H4 (cell line): ENCODE measurements at regions not wholly inside any gene's neighbourhood (a gene's known extent, or its start where the extent isn't known, plus 50 kb on each side); places are given as distances from the start of the nearest gene placed in this dataset.
"Not testable (repeated sequence)": the region's sequence is repeated elsewhere in the genome, so short reads cannot be mapped to it uniquely, and the experiment has no call there.

Source experiments
- DNase-seq: peaks from one replicate; pipeline ENCODE4 v3.0.0-alpha.2; 2015; ENCODE audit warnings: low spot score

DNA sequence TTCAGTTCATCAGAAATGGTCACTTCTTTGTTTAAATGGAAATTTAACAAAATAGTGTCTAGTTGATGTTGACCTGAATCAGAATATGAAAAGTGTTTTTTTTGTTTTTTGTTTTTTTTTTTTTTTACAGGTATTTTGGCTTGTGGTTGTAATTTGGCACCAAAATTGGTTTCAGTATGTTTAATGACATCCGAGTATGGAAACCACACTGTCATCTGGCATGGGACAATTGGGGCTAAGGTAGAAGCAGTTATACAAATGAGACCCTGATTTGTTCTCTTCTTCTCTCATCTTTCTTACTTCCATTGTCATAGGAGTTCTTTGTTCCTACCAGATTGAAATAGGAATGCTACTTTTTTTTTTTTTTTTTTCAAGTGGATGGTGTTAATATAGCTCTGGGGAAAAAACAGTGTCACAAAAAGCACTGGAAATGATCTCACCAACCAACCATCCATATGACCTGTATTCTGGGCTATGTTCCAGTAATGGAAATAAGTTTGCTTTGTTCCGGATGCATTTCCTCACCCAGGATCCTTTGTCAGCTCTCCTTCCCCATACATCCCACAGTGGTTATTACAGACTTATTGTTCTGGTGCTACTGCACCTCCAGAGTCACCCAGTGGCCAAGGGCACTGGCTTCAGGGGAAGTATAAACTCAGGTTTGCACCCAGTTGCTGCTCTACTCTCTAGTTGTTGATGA, 95.8 kb downstream of the ATXN3L start:
- peak; percentile 92 for DNase-seq

- peak; percentile 60 for DNase-seq
Measured at GRCh38 chrX:13220916-13221315, 98.9 kb downstream of the ATXN3L start.

- no peak for DNase-seq
Measured at GRCh38 chrX:13219991-13220764, 99.7 kb downstream of the ATXN3L start.

DNA sequence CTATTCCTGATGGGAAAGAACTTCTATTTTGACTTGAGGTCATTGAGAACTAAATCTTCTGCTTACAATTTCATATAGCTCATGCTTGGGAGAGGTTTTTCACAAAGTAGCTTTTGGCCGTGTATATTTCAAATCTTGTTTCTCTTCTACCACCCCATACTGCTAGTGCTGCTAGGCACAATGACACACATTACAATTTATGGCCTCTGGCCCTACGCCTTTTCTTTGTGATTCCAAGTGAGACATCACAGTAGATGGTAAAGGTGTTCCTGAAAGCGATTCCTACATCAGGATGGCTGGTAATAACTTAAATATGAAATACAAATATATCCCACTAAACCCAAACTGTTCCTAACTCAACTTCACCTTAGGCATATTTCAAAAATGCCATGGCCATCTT, 101.1 kb downstream of the ATXN3L start:
- no peak for DNase-seq

DNA sequence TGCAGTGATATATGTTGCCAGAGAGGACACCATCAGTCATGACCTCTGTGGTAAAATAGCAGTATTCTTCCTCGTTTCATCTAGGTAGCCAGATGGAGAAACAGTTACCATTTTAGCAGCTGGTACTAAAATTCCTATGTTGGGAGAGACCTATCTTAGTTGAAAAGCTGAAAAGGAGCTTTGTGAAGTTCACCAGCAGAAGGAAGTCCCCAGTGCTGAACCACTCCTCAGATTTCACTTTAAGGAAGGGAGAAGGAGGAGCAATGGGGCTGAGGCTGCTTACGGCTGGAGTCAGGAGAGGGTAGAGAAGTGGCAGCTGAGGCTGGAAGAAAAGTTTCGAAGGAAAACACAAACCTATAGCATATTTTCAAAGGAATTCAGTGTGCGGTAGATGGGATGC, 103.7 kb downstream of the ATXN3L start:
- no peak for DNase-seq

DNA sequence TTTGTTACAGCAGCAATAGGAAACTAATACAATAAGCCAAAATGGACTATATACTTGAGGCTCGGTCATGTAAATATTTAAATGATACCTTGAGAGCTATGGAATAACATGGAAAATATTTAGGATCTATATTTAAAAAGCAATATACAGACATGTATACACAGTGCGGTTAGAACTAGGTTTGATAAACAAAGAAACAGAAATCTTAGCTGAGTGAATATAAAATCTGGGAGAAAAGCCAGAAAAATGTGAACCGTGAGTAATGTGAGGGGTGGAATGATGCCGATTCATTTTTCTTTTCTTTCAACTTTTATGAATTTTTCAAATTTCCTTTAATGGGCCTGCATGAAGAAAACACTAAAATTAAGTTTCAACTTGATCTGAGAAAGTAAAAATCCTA, 104.1 kb downstream of the ATXN3L start:
- no peak for DNase-seq

DNA sequence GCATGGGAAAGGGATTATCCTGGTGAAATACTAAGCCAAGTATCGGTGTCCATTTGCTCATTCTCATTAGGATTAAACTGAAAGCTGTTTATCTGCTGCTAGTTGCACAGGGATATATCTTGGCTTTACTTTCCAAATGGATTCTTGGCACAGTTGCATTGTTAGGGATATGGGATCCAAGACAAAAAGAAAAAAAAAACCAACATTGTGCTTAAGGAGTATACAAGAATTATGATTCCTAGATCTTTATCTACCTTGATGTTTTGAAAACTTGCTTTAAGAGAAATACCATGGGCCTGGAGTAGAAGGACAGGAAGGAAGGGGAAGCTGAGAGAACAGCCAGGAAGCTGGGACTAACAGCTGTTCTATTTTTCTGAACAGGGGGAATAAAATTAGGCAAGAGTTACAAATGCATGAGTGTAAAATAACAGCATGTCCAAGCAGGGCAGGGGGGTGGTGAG, 107.6 kb downstream of the ATXN3L start:
- peak; percentile 7 for DNase-seq

DNA sequence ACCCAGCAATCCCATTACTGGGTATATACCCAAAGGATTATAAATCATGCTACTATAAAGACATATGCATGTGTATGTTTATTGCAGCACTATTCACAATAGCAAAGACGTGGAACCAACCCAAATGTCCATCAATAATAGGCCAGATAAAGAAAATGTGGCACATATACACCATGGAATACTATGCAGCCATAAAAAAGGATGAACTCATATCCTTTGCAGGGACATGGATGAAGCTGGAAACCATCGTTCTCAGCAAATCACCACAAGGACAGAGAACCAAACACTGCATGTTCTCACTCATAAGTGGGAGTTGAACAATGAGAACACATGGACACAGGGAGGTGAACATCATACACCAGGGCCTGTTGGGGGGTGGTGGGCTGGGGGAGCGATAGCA, 109.7 kb downstream of the ATXN3L start:
- DNase-seq, result not testable (repeated sequence)

DNA sequence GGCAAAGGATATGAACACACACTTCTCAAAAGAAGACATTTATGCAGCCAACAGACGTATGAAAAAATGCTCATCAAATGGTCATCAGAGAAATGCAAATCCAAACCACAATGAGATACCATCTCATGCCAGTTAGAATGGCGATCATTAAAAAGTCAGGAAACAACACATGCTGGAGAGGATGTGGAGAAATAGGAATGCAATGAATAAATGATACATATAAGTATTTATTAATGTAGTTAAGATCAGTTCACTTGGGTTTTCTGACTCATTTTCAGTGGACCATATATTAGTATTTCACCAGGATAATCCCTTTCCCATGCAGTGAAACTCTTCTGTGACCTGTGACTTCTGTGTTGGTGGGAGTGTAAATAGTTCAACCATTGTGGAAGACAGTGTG, 110.1 kb downstream of the ATXN3L start:
- DNase-seq, result not testable (repeated sequence)

DNA sequence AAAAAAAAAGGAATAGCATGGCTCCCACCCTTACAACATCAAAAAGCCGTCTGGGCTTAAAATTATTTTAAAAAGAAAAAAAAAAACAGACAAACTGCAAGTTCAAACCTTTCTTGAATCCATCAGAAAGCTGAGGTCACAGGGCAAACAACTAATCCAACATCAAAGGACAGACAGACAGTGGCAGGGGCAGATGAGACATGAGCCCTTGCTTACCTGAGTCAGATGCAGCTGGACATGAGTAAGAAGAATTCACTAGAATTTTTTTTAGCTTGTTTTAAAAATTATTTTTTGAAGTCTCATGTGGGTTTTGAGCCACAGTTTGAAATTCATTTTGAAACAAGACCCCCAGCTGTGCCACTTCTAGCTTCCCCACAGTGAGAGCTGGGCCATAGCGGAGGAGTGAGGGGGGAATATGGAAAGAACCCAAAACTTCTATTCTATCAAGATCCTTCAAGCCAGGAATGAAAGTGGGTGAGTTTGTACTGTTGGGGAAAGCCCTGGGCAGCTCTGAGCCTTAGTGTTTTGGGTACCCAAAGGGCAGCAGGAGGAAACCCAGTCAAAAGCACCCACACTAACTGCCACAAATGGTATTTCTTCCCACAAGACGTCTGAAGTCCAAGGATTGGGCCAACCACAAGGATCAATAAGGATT, 111.4 kb downstream of the ATXN3L start:
- no peak for DNase-seq

- no peak for DNase-seq
Measured at GRCh38 chrX:13203271-13203670, 116.6 kb downstream of the ATXN3L start.

GRCh38 chrX:13201605-13202219, 118.1 kb downstream of the ATXN3L start:
- no peak for DNase-seq

GRCh38 chrX:13200398-13200797, 119.5 kb downstream of the ATXN3L start:
- DNase-seq, result no peak

GRCh38 chrX:13198762-13199064, 121.1 kb downstream of the ATXN3L start:
- no peak for DNase-seq

DNA sequence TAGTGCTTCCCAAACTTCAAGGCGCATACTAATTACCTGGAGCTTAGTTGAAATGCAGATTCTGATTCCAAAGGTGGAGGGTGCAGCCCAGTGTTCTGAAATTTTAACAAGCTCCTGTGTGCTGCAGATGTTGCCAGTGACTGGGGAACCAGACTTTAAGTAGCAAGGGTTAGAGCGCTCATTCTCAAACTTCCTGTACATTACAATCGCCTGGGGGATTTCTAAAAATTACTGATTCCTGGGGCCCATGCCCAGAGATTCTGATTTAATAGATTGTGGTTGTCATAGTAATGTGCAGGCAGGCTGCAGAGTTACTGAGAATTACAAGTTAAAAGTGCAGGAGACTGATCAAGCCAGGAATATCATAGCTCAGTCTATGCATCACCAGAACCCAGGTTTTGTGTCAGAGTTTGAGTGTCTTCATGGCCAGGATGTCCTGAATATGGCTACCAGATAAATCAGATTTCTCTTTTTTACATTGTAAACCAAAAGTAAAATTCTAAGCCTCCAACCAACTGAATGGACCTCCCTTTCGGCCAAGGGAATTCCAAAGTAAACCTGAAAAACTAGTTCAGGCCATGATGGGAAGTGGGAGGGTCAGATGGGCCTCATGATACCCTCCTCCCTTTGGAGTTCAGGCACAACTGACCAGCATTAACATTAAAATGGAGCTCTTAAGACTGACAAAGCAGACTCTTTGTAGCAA, 121.6 kb downstream of the ATXN3L start:
- DNase-seq, result no peak

DNA sequence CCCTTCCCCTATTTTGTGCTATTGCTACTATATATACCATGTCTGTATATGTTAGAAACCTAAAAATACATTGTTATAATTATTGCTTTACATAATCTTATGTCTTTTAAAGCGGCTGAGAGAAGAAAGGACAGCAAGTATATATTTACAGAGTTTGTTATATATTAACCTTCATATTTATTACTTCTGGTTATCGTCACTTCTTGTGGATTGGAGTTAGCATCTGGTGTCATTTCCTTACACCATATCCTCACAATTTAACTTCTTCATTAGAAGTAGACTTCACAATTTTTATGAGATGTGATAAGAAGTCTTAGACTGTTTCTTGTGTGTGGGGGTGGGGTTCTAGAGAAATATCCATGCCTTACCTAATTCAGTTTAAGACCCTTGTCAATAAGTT, 123.1 kb downstream of the ATXN3L start:
- no peak for DNase-seq

DNA sequence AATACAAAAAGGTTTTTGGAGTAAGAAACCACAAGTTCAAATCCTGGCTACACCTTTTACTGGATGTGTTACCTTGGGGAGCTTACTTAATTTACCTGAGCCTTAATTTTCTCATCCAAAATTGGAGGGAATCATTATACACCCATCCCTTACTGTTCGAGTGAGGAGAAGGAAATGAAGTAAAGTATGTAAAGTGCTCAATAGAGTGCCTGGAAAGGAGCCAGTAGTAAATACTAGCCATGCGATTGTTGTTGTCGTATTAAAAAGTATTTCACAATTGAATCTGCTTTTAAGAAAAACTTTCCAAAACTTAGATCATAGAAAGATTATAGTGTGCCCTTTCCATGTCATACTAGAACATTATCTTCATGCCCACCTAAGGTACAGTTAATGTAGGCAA, 124.5 kb downstream of the ATXN3L start:
- no peak for DNase-seq

DNA sequence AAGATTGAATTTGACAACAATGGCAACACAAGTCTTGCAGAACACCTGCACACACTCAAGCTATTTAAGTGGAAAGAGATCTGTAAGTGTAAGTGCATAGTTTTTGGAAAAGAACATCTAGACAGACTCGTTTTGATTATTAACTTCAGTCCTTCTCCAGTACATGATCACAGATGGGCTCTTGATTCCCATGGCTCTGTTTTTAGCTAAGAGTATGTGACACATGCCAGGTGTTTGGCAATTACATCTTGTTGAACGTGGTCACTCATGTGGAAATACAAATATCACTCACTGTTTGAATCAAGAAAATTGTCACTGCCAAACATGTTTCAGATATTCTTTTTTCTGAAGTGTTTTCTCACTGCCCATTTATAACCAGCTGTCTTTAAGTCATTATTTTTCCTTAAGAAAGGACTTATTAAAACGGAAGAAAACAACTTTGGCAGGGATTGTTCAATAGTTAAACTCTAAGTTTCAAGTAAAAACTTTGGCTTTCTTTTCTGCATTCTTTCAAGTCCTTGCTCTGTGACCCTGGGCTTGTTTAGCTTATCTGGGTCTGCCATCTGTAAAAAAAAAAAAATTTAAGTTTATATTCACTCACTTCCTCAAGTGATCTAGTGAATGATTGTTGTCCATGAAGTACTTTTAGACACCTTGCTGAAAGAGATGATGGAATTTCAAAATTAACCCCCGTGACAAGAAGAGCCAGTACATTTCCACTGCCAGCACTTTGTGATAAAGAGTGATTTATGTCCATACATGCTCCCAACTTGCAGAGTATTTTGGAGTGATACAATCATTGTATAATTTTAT, 125.4 kb downstream of the ATXN3L start:
- no peak for DNase-seq

GRCh38 chrX:13190051-13190450, 129.8 kb downstream of the ATXN3L start:
- DNase-seq, result peak; percentile 56

DNA sequence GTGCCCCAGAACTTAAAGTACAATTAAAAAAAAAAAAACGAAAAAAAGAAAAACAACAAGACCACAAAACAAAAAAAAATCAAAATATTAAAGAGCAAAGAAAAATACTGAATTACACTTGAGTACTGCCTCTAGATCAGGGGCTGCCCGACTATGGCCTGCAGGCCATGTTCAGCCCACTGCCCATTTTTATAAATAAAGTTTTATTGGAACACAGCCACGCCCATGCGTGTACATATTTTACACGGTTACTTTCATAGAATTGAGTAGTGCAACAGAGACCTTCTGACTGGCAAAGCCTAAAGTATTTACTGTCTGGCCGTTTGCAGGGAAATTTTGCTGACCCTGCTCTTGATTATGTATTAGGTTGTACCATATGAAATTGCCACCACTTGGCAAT, 130.5 kb downstream of the ATXN3L start:
- no peak for DNase-seq

DNA sequence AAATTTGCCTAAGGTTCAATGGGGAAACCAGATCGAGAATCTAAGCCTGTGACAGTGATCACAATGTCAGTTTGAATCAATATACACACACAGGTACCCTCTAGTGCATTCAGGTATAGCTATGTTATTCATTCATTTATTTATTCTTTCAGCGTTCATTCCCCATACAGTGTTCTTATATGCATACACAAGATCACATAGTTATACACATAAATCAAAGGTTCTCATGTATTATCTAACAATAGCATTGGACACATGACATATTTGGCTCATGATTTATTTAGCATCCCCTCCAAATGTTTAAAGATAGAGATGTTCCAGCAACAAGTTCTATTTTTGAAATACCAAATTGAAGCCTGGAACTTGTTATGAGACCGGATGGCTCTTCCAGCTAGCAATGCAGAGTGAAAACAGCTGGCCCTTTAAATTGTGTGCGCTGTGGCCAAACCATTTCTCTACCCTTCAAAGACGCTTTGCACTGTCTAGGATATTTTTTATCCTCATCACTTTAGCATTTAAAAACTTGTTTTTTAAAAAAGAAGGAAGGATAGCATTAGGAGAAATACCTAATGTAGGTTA, 131.0 kb downstream of the ATXN3L start:
- DNase-seq, result no peak
